ENCODE measurements at regions not wholly inside any gene's neighbourhood (a gene's known extent, or its start where the extent isn't known, plus 50 kb on each side); places are given as distances from the start of the nearest gene placed in this dataset.

GRCh38 chr4:85092536-85092935, 126.0 kb upstream of the WDFY3 start:
- no peaks in the 10 kb centered on the region for H3K36me3 ChIP-seq (ENCODE audit: control insufficient read depth in 5 of 5, insufficient read depth in 5 of 5, low read length in 5 of 5)
- H3K27ac ChIP-seq (ENCODE audit: low read depth, low read length), result no peak overlapping the region
- H3K27me3 ChIP-seq (ENCODE audit: control insufficient read depth in 5 of 5, insufficient read depth in 4 of 5, low read length in 5 of 5), result no peaks in the 10 kb centered on the region
- no peak overlapping the region for H3K9ac ChIP-seq (ENCODE audit: low read length in 5 of 5)
- no peaks in the 10 kb centered on the region for H3K4me1 ChIP-seq (ENCODE audit: control insufficient read depth in 5 of 5, insufficient read depth in 5 of 5, low read length in 5 of 5)
- no peak overlapping the region for H3K4me3 ChIP-seq (ENCODE audit: low read depth in 1 of 5, low read length in 5 of 5)
- H3K9me3 ChIP-seq (ENCODE audit: control insufficient read depth in 5 of 5, low read length in 5 of 5), result peaks cover 0 to 7% (median 0%) of the 10 kb centered on the region in 5 donors

- Histone ChIP-seq H3K9me3 (ENCODE audit: control insufficient read depth in 5 of 5, low read length in 5 of 5) (peaks cover 0 to 7% (median 0%) of the 10 kb centered on the region in 5 donors), H3K27me3 (ENCODE audit: control insufficient read depth in 5 of 5, insufficient read depth in 4 of 5, low read length in 5 of 5) (no peaks in the 10 kb centered on the region), H3K36me3 (ENCODE audit: control insufficient read depth in 5 of 5, insufficient read depth in 5 of 5, low read length in 5 of 5) (no peaks in the 10 kb centered on the region), H3K4me1 (ENCODE audit: control insufficient read depth in 5 of 5, insufficient read depth in 5 of 5, low read length in 5 of 5) (no peaks in the 10 kb centered on the region), H3K4me3 (ENCODE audit: low read depth in 1 of 5, low read length in 5 of 5) (no peak overlapping the region), H3K27ac (ENCODE audit: low read depth, low read length) (no peak overlapping the region), H3K9ac (ENCODE audit: low read length in 5 of 5) (no peak overlapping the region)
Observed at GRCh38 chr4:85092943-85093342, 126.5 kb upstream of the WDFY3 start.

GRCh38 chr4:85094735-85095134, 128.2 kb upstream of the WDFY3 start:
- Histone ChIP-seq H3K27ac (ENCODE audit: low read depth, low read length) (no peak overlapping the region), H3K36me3 (ENCODE audit: control insufficient read depth in 5 of 5, insufficient read depth in 5 of 5, low read length in 5 of 5) (no peaks in the 10 kb centered on the region), H3K4me1 (ENCODE audit: control insufficient read depth in 5 of 5, insufficient read depth in 5 of 5, low read length in 5 of 5) (no peaks in the 10 kb centered on the region), H3K9me3 (ENCODE audit: control insufficient read depth in 5 of 5, low read length in 5 of 5) (peaks cover 0 to 7% (median 0%) of the 10 kb centered on the region in 5 donors), H3K4me3 (ENCODE audit: low read depth in 1 of 5, low read length in 5 of 5) (no peak overlapping the region), H3K9ac (ENCODE audit: low read length in 5 of 5) (no peak overlapping the region), H3K27me3 (ENCODE audit: control insufficient read depth in 5 of 5, insufficient read depth in 4 of 5, low read length in 5 of 5) (no peaks in the 10 kb centered on the region)

GRCh38 chr4:85102606-85103005, 136.1 kb upstream of the WDFY3 start:
- no peak overlapping the region for H3K9ac ChIP-seq (ENCODE audit: low read length in 5 of 5)

GRCh38 chr4:85106166-85106565, 139.7 kb upstream of the WDFY3 start:
- peaks cover 0 to 3% (median 0%) of the 10 kb centered on the region in 5 donors for H3K9me3 ChIP-seq (ENCODE audit: control insufficient read depth in 5 of 5, low read length in 5 of 5)
- no peaks in the 10 kb centered on the region for H3K4me1 ChIP-seq (ENCODE audit: control insufficient read depth in 5 of 5, insufficient read depth in 5 of 5, low read length in 5 of 5)
- H3K27ac ChIP-seq (ENCODE audit: low read depth, low read length), result no peak overlapping the region
- no peak overlapping the region for H3K4me3 ChIP-seq (ENCODE audit: low read depth in 1 of 5, low read length in 5 of 5)
- no peak overlapping the region for H3K9ac ChIP-seq (ENCODE audit: low read length in 5 of 5)
- no peaks in the 10 kb centered on the region for H3K36me3 ChIP-seq (ENCODE audit: control insufficient read depth in 5 of 5, insufficient read depth in 5 of 5, low read length in 5 of 5)
- H3K27me3 ChIP-seq (ENCODE audit: control insufficient read depth in 5 of 5, insufficient read depth in 4 of 5, low read length in 5 of 5), result no peaks in the 10 kb centered on the region

More at GRCh38 chr4:85102606-85103005, 136.1 kb upstream of the WDFY3 start:
- no peaks in the 10 kb centered on the region for H3K9me3 ChIP-seq (ENCODE audit: control insufficient read depth in 5 of 5, low read length in 5 of 5)
- H3K27ac ChIP-seq (ENCODE audit: low read depth, low read length), result no peak overlapping the region
- no peak overlapping the region for H3K4me3 ChIP-seq (ENCODE audit: low read depth in 1 of 5, low read length in 5 of 5)
- no peaks in the 10 kb centered on the region for H3K4me1 ChIP-seq (ENCODE audit: control insufficient read depth in 5 of 5, insufficient read depth in 5 of 5, low read length in 5 of 5)
- H3K36me3 ChIP-seq (ENCODE audit: control insufficient read depth in 5 of 5, insufficient read depth in 5 of 5, low read length in 5 of 5), result no peaks in the 10 kb centered on the region
- H3K27me3 ChIP-seq (ENCODE audit: control insufficient read depth in 5 of 5, insufficient read depth in 4 of 5, low read length in 5 of 5), result no peaks in the 10 kb centered on the region

GRCh38 chr4:85106805-85107336, 140.4 kb upstream of the WDFY3 start:
- Histone ChIP-seq H3K4me1 (ENCODE audit: control insufficient read depth in 5 of 5, insufficient read depth in 5 of 5, low read length in 5 of 5) (no peaks in the 10 kb centered on the region), H3K4me3 (ENCODE audit: low read depth in 1 of 5, low read length in 5 of 5) (no peak overlapping the region), H3K9ac (ENCODE audit: low read length in 5 of 5) (no peak overlapping the region), H3K36me3 (ENCODE audit: control insufficient read depth in 5 of 5, insufficient read depth in 5 of 5, low read length in 5 of 5) (no peaks in the 10 kb centered on the region), H3K9me3 (ENCODE audit: control insufficient read depth in 5 of 5, low read length in 5 of 5) (peaks cover 0 to 3% (median 0%) of the 10 kb centered on the region in 5 donors), H3K27ac (ENCODE audit: low read depth, low read length) (no peak overlapping the region), H3K27me3 (ENCODE audit: control insufficient read depth in 5 of 5, insufficient read depth in 4 of 5, low read length in 5 of 5) (no peaks in the 10 kb centered on the region)

- Histone ChIP-seq H3K9ac (ENCODE audit: low read length in 5 of 5) (no peak overlapping the region), H3K36me3 (ENCODE audit: control insufficient read depth in 5 of 5, insufficient read depth in 5 of 5, low read length in 5 of 5) (no peaks in the 10 kb centered on the region), H3K4me3 (ENCODE audit: low read depth in 1 of 5, low read length in 5 of 5) (no peak overlapping the region), H3K4me1 (ENCODE audit: control insufficient read depth in 5 of 5, insufficient read depth in 5 of 5, low read length in 5 of 5) (no peaks in the 10 kb centered on the region), H3K27me3 (ENCODE audit: control insufficient read depth in 5 of 5, insufficient read depth in 4 of 5, low read length in 5 of 5) (no peaks in the 10 kb centered on the region), H3K9me3 (ENCODE audit: control insufficient read depth in 5 of 5, low read length in 5 of 5) (peaks cover 0 to 3% (median 0%) of the 10 kb centered on the region in 5 donors), H3K27ac (ENCODE audit: low read depth, low read length) (no peak overlapping the region)
Observed at GRCh38 chr4:85107553-85107952, 141.1 kb upstream of the WDFY3 start.

- H3K4me3 ChIP-seq (ENCODE audit: low read depth in 1 of 5, low read length in 5 of 5), result no peak overlapping the region
- peaks cover 0 to 3% (median 0%) of the 10 kb centered on the region in 5 donors for H3K9me3 ChIP-seq (ENCODE audit: control insufficient read depth in 5 of 5, low read length in 5 of 5)
- H3K27me3 ChIP-seq (ENCODE audit: control insufficient read depth in 5 of 5, insufficient read depth in 4 of 5, low read length in 5 of 5), result no peaks in the 10 kb centered on the region
- H3K4me1 ChIP-seq (ENCODE audit: control insufficient read depth in 5 of 5, insufficient read depth in 5 of 5, low read length in 5 of 5), result peaks cover 0 to 16% (median 0%) of the 10 kb centered on the region in 5 donors
- no peak overlapping the region for H3K27ac ChIP-seq (ENCODE audit: low read depth, low read length)
- no peaks in the 10 kb centered on the region for H3K36me3 ChIP-seq (ENCODE audit: control insufficient read depth in 5 of 5, insufficient read depth in 5 of 5, low read length in 5 of 5)
- no peak overlapping the region for H3K9ac ChIP-seq (ENCODE audit: low read length in 5 of 5)
Observed at GRCh38 chr4:85113706-85114105, 147.2 kb upstream of the WDFY3 start.

GRCh38 chr4:85114526-85114925, 148.0 kb upstream of the WDFY3 start:
- Histone ChIP-seq H3K36me3 (ENCODE audit: control insufficient read depth in 5 of 5, insufficient read depth in 5 of 5, low read length in 5 of 5) (no peaks in the 10 kb centered on the region), H3K9me3 (ENCODE audit: control insufficient read depth in 5 of 5, low read length in 5 of 5) (peaks cover 0 to 3% (median 0%) of the 10 kb centered on the region in 5 donors), H3K9ac (ENCODE audit: low read length in 5 of 5) (no peak overlapping the region), H3K4me3 (ENCODE audit: low read depth in 1 of 5, low read length in 5 of 5) (no peak overlapping the region), H3K27me3 (ENCODE audit: control insufficient read depth in 5 of 5, insufficient read depth in 4 of 5, low read length in 5 of 5) (no peaks in the 10 kb centered on the region), H3K4me1 (ENCODE audit: control insufficient read depth in 5 of 5, insufficient read depth in 5 of 5, low read length in 5 of 5) (peaks cover 0 to 16% (median 0%) of the 10 kb centered on the region in 5 donors), H3K27ac (ENCODE audit: low read depth, low read length) (no peak overlapping the region)

GRCh38 chr4:85116008-85116407, 149.5 kb upstream of the WDFY3 start:
- Histone ChIP-seq H3K36me3 (ENCODE audit: control insufficient read depth in 5 of 5, insufficient read depth in 5 of 5, low read length in 5 of 5) (no peaks in the 10 kb centered on the region), H3K4me3 (ENCODE audit: low read depth in 1 of 5, low read length in 5 of 5) (no peak overlapping the region), H3K27me3 (ENCODE audit: control insufficient read depth in 5 of 5, insufficient read depth in 4 of 5, low read length in 5 of 5) (no peaks in the 10 kb centered on the region), H3K9ac (ENCODE audit: low read length in 5 of 5) (no peak overlapping the region), H3K9me3 (ENCODE audit: control insufficient read depth in 5 of 5, low read length in 5 of 5) (peaks cover 0 to 2% (median 0%) of the 10 kb centered on the region in 5 donors), H3K27ac (ENCODE audit: low read depth, low read length) (no peak overlapping the region), H3K4me1 (ENCODE audit: control insufficient read depth in 5 of 5, insufficient read depth in 5 of 5, low read length in 5 of 5) (peaks cover 0 to 16% (median 0%) of the 10 kb centered on the region in 5 donors)
